OCI-LY3 (cell line): ENCODE measurements at regions not wholly inside any gene's neighbourhood (a gene's known extent, or its start where the extent isn't known, plus 50 kb on each side); places are given as distances from the start of the nearest gene placed in this dataset.

Experiments used
- H2AFZ ChIP-seq: fragments of 200-600, 300-600 bp; shearing (Covaris generic); 2 replicates; pipeline ENCODE4 v1.6.0; 2014; ENCODE audit warnings: antibody characterized with exemption, low read depth, low read length
- H3K27ac ChIP-seq: fragments of 200-600, 300-600 bp; sonication (generic); 2 replicates; pipeline ENCODE4 v1.5.1; 2014; ENCODE audit warnings: mild to moderate bottlenecking, low read length, moderate library complexity, mixed read lengths
- H3K27me3 ChIP-seq: fragments of 200-600, 300-600 bp; sonication (generic); 2 replicates; pipeline ENCODE4 v1.6.1; 2014; ENCODE audit warnings: low read depth, low read length, mixed read lengths
- H3K36me3 ChIP-seq: fragments of 200-600, 300-600 bp; sonication (generic); replicated peaks from 2 replicates; pipeline ENCODE3; 2014; ENCODE audit warnings: low read depth, low read length, mixed read lengths
- H3K4me1 ChIP-seq: fragments of 300-600, 200-600 bp; sonication (generic); 2 replicates; pipeline ENCODE4 v1.6.1; 2014; ENCODE audit warnings: low read length, mixed read lengths
- H3K4me2 ChIP-seq: fragments of 200-600, 300-600 bp; sonication (generic); 2 replicates; pipeline ENCODE4 v1.6.1; 2014; ENCODE audit warnings: low read length, mixed read lengths
- H3K4me3 ChIP-seq: fragments of 300-600, 200-600 bp; sonication (generic); 2 replicates; pipeline ENCODE4 v1.5.1; 2014; ENCODE audit warnings: antibody characterized with exemption, mild to moderate bottlenecking, low read length, moderate library complexity
- H3K79me2 ChIP-seq: fragments of 300-600, 200-600 bp; shearing (Covaris generic); 2 replicates; pipeline ENCODE4 v1.6.1; 2014; ENCODE audit warnings: mild to moderate bottlenecking, low read length, mixed read lengths
- H3K9ac ChIP-seq: fragments of 300-600, 200-600 bp; shearing (Covaris generic); 2 replicates; pipeline ENCODE4 v1.6.0; 2014; ENCODE audit warnings: mild to moderate bottlenecking, low read length, moderate library complexity
- H3K9me3 ChIP-seq: fragments of 200-600, 300-600 bp; shearing (Covaris generic); 2 replicates; pipeline ENCODE4 v1.6.1; 2014; ENCODE audit warnings: low read length, mixed read lengths; ENCODE audit not compliant: insufficient read depth
- H4K20me1 ChIP-seq: fragments of 200-600, 300-600 bp; sonication (generic); 2 replicates; pipeline ENCODE4 v1.6.1; 2016; ENCODE audit warnings: low read length, mixed read lengths; ENCODE audit not compliant: insufficient read depth
- CTCF ChIP-seq: fragments of 200-600, 300-600 bp; sonication (generic); IDR thresholded peaks from 2 replicates; pipeline ENCODE4 v1.5.1; 2014; ENCODE audit warnings: antibody characterized with exemption, low read length, low read depth
- EZH2phosphoT487 ChIP-seq: fragments of 200-600 bp; shearing (Covaris generic); IDR thresholded peaks from 2 replicates; pipeline ENCODE4 v1.6.1; 2018; ENCODE audit warnings: antibody characterized with exemption, mixed run types, low read depth

- H3K4me1 ChIP-seq = peaks cover 6% of the 10 kb centered on the region; the same call in 1 of the 2 replicates
- H3K4me3 ChIP-seq = no peak overlapping the region
- H3K27ac ChIP-seq = no peak overlapping the region
- H3K9me3 ChIP-seq = no peaks in the 10 kb centered on the region
- H3K9ac ChIP-seq = no peak overlapping the region
- H3K36me3 ChIP-seq = no peaks in the 10 kb centered on the region
- no peak for TF ChIP-seq EZH2phosphoT487
- no peak for TF ChIP-seq CTCF
- no peaks in the 10 kb centered on the region for H3K27me3 ChIP-seq
- no peaks in the 10 kb centered on the region for H4K20me1 ChIP-seq
- no peaks in the 10 kb centered on the region for H3K79me2 ChIP-seq
- no peak overlapping the region for H2AFZ ChIP-seq
- no peak overlapping the region for H3K4me2 ChIP-seq
Measured at GRCh38 chr1:30538993-30539867, 184.2 kb downstream of the MATN1 start.

GRCh38 chr1:30538226-30538992, 185.0 kb downstream of the MATN1 start:
- H2AFZ ChIP-seq = no peak overlapping the region
- H3K4me2 ChIP-seq = no peak overlapping the region
- no peak overlapping the region for H3K27ac ChIP-seq
- no peaks in the 10 kb centered on the region for H3K36me3 ChIP-seq
- no peak overlapping the region for H3K4me3 ChIP-seq
- H3K4me1 ChIP-seq = peaks cover 6% of the 10 kb centered on the region; the same call in 1 of the 2 replicates
- TF ChIP-seq EZH2phosphoT487 (no peak), CTCF (no peak)
- no peaks in the 10 kb centered on the region for H3K79me2 ChIP-seq
- no peaks in the 10 kb centered on the region for H3K9me3 ChIP-seq
- no peaks in the 10 kb centered on the region for H3K27me3 ChIP-seq
- no peak overlapping the region for H3K9ac ChIP-seq
- no peaks in the 10 kb centered on the region for H4K20me1 ChIP-seq

GRCh38 chr1:30537279-30537678, 186.1 kb downstream of the MATN1 start:
- TF ChIP-seq EZH2phosphoT487 = no peak
- no peak for TF ChIP-seq CTCF
- Histone ChIP-seq H3K9me3 (no peaks in the 10 kb centered on the region), H3K4me2 (no peak overlapping the region)

GRCh38 chr1:30536530-30536929, 186.9 kb downstream of the MATN1 start:
- Histone ChIP-seq H3K27me3 (no peaks in the 10 kb centered on the region), H3K9ac (no peak overlapping the region), H3K36me3 (no peaks in the 10 kb centered on the region), H3K27ac (no peak overlapping the region), H3K4me1 (peaks cover 6% of the 10 kb centered on the region; the same call in 1 of the 2 replicates), H3K9me3 (no peaks in the 10 kb centered on the region), H2AFZ (no peak overlapping the region), H3K79me2 (no peaks in the 10 kb centered on the region), H3K4me2 (no peak overlapping the region), H4K20me1 (no peaks in the 10 kb centered on the region), H3K4me3 (no peak overlapping the region)
- TF ChIP-seq CTCF = no peak
- no peak for TF ChIP-seq EZH2phosphoT487

More at GRCh38 chr1:30537279-30537678, 186.1 kb downstream of the MATN1 start:
- no peak overlapping the region for H3K9ac ChIP-seq
- no peak overlapping the region for H2AFZ ChIP-seq
- peaks cover 6% of the 10 kb centered on the region; the same call in 1 of the 2 replicates for H3K4me1 ChIP-seq
- H3K27me3 ChIP-seq = no peaks in the 10 kb centered on the region
- H4K20me1 ChIP-seq = no peaks in the 10 kb centered on the region
- no peak overlapping the region for H3K4me3 ChIP-seq
- no peaks in the 10 kb centered on the region for H3K36me3 ChIP-seq
- H3K79me2 ChIP-seq = no peaks in the 10 kb centered on the region
- H3K27ac ChIP-seq = no peak overlapping the region
